ENCODE measurements at regions not wholly inside any gene's neighbourhood (a gene's known extent, or its start where the extent isn't known, plus 50 kb on each side); places are given as distances from the start of the nearest gene placed in this dataset.

- TF ChIP-seq POLR2AphosphoS5 (IDR thresholded peaks at IDR 0.05) (no peak), POLR2A (IDR thresholded peaks at IDR 0.05; ENCODE audit: low read depth) (no peak)
- TF ChIP-seq, protein P1, sequence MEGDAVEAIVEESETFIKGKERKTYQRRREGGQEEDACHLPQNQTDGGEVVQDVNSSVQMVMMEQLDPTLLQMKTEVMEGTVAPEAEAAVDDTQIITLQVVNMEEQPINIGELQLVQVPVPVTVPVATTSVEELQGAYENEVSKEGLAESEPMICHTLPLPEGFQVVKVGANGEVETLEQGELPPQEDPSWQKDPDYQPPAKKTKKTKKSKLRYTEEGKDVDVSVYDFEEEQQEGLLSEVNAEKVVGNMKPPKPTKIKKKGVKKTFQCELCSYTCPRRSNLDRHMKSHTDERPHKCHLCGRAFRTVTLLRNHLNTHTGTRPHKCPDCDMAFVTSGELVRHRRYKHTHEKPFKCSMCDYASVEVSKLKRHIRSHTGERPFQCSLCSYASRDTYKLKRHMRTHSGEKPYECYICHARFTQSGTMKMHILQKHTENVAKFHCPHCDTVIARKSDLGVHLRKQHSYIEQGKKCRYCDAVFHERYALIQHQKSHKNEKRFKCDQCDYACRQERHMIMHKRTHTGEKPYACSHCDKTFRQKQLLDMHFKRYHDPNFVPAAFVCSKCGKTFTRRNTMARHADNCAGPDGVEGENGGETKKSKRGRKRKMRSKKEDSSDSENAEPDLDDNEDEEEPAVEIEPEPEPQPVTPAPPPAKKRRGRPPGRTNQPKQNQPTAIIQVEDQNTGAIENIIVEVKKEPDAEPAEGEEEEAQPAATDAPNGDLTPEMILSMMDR (IDR thresholded peaks at IDR 0.05), result no peak
Observed at GRCh38 chr16:65794973-65795372, 571.5 kb upstream of the CDH5 start.
